ENCODE measurements at regions not wholly inside any gene's neighbourhood (a gene's known extent, or its start where the extent isn't known, plus 50 kb on each side); places are given as distances from the start of the nearest gene placed in this dataset.
"Not testable (repeated sequence)": the region's sequence is repeated elsewhere in the genome, so short reads cannot be mapped to it uniquely, and the experiment has no call there.

DNA sequence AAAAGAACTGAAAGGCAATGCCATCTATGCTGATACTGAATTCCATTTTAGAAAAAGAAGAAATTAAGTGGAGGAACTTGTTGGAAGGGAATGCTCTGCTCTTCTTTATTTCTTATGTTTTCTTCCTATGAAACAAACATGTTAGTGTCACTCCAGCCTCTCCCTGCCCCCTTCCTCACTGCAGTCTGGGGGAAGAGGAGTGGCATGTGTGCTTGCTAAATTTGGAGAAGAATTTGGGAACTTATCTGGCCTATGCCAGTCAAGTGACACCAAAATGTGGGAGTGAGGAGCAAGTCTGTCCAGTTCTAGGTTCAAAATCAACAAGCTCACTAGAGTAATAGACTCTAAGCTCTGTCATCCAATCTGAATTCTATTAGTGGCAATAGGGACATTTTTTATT is 214.6 kb downstream of the RBM26 start:
- intact Hi-C loops (cut with micrococcal nuclease), result loop anchor here (5.0 to 10.0 kb wide), 3 partner anchors 263 to 534 kb away; partner anchors contain the start of gene OBI1

DNA sequence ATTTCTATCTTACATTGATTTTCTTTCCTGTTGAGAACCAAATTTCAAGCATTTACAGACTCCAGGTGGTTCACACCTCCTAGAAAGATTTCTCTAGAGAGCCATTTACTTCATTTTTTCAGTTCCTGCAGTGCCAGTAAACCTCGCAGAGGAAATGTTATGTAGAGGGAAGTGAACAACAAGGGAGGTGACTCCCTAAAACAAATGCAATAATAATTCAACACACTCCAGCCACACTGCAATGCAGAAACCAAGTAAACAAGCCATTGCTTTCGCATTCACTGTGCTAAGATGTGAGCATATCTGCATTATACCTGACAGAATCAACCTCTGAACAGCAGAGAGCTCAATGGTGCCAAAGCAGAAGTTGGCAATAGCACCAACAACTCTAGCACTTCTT is 215.1 kb downstream of the RBM26 start:
- intact Hi-C loops (cut with micrococcal nuclease), result loop anchor here (5.0 to 10.0 kb wide), 3 partner anchors 264 to 534 kb away; partner anchors contain the start of gene OBI1

DNA sequence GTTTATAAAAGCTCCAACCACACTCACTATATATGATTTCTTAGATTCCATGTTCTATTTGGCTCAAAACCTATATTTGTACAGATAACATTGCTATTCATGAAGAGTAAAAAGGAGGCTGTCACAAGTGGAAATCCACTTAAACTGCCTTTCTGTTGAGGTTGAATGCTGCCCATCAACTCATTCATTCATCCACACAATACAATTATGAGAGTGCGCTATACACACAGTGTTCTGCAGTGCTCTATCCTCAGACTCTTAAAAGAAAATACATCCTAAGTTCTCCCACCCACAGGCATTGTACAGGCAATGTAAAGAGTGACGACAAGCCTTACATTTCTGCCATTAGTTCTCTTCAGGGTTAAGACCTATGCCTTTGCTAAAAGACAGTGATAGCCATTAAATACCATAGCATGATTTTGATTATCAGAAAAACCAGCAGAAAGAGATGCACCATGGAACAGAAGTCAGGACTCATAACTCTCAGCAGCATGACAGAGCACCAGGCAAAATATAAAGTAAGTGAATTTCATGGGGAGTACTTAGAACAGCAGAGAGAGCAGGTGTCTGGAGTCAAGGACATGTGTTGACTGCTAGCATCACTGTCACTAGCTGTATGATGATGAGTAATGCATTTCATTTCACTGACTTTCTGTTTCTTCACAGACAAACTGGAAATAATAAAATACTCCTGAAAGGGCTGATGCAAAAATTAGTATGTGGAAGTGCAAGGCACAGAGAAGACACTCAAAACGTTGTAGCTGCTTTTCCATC is 218.0 kb downstream of the RBM26 start:
- intact Hi-C loops (cut with micrococcal nuclease), result no loop called here

DNA sequence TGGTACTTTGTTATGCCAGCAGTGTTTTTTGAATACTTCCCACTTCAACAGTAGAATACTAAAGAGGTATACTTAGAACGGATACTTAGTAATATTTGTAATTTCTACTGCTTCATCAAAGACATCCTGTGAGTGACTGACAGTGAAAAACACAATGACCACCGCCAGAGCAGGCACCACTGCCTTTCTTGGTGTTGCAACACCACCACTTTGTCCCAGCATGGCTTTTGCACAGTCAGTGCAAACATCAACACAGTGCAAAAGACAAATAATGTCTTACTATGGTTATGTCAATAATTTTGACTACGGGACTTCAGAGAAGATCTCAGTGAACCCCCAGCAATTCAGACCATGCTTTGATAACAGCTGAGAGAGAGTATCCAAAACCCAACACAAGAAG is 220.5 kb downstream of the RBM26 start:
- intact Hi-C loops (cut with micrococcal nuclease), result no loop called here

DNA sequence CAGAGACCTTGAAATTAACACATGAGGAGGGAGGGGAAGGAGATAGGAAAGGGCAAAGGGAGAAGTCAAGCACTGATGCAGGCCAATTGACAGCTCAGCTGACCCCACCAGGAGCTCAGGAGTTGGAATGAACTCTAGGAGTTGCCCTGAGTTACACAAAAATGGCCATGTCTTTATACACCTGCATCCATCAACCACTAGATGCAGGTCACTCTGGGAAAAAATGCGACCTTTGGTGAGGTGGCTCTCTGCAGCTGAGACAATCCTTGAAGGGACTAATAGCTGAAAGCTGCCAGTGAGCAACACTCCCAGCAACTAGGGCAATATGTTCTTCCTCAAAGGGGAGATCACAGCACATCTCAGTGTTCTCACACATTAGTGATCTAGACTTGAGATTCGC is 222.8 kb downstream of the RBM26 start:
- intact Hi-C loops (cut with micrococcal nuclease), result no loop called here

DNA sequence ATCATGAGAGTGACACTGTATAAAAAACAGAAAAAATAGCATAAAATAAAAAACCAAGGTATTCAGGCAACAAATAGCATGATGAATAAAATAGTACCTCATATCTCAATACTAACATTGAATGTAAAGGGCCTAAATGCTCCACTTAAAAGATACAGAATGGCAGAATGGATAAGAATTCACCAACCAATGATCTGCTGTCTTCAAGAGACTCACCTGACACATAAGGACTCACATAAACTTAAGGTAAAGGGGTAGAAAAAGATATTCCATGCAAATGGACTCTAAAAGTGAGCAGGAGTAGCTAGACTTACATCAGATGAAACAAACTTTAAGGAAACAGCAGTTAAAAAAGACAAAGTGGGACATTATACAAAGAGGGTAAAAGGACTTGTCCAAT is 232.4 kb downstream of the RBM26 start:
- intact Hi-C loops (cut with micrococcal nuclease), result not testable (repeated sequence)

DNA sequence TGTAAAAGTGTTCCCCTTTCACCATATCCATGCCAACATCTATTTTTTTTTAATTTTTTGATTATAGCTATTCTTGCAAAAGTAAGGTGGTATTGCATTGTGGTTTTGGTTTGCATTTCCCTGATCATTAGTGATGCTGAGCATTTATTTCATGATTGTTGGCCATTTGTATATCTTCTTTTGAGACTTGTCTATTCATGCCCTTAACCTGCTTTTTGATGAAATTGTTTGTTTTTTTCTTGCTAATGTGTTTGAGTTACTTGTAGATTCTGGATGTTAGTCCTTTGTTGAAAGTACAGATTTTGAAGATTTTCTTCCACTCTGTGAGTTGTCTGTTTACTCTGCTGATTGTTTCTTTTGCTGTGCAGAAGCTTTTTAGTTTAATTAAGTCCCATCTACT is 233.1 kb downstream of the RBM26 start:
- intact Hi-C loops (cut with micrococcal nuclease), result not testable (repeated sequence)

DNA sequence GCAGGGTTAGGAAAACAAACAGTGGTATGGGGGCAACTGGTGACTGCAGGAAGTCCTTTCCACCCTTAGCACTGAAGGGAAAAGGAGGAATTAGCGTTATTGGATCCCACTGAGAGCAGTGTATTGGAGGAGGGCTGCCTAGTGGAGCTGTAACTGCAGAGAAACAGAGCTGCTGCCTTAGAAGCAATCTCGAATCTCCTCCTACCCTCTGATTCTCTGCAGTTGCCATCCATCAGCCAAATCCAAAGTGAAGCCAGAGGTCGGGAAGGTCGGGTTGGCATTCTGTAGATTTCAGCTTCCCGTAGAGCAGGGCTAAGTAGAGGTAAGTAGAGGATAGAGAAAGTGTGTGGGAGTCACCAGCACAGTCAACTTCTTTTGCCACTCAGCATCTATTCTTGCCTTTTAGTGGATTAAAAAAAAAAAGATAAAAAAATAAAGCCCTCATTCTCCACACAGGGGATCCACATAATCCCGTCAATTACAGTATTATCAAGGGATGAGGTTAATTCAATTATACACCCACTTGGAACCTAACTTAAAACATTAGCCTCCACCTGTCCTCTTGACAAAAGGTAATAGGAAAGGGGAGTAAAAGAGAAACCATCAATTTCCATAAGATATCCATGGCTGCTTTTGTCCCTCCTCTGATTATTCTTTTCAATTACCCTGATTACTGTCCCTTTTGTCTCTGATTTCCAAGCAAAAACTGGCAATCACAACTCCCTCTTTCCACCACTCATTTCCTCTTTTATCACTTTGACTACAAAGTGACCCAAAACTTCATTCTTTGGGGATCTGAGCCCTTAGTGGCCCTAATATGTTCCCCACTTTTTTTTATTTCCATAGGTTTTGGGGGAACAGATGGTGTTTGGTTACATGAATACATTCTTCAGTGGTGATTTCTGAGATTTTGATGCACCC is 234.7 kb downstream of the RBM26 start:
- intact Hi-C loops (cut with micrococcal nuclease), result no loop called here

DNA sequence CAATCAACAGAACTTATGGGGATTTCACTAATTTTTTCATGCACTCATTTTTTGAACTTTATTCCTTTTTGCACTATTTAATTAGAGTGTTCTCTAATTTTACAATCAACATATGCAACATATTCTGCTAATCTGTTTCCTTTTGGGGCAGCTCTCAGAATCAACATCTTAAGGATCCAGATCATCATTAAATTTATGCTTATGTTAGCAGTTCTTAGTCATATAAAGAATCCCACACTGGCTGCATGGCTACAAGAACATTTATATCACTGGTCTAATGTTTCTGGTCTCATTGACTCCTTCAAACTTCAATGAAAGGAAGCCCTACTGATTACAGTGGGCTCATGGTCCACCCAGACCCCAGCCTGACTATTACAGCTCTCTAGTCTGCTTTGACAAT is 245.2 kb downstream of the RBM26 start:
- intact Hi-C loops (cut with micrococcal nuclease), result no loop called here

DNA sequence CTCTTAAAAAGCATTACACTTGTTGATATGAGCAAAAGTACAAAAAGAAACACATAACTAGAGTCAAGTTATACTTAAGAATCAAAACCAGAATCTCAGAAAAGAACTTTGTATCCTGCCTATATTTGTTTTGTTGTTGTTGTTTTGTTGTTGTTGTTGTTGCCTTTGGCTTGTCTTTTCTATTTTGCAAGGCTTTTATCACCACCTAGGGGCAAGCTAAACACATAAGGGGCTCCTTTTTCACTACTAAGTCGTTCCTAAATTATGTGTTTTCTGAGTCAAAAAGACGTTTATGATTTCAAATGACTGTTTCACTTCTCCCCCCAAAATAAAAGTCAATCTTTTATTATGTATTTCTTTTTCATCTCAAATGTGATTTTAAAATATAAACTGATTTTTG is 250.2 kb downstream of the RBM26 start:
- intact Hi-C loops (cut with micrococcal nuclease), result no loop called here

DNA sequence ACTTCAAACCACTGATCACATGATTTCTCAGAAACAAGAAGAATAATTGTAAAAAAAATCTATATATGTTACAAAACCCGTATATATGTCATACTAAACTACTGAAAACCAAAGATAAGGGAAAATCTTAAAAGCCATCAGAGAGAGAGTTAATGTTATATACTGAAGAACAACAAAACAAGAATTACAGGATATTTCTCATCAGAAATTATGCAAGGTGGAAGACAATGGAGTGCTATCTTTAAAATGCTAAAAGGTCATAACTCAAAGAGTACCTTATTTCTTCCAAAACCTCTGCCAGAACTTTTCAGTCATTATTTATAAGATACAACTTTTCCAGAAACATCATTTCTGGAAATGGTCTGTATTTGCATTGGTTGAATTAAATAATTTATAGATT is 256.8 kb downstream of the RBM26 start:
- intact Hi-C loops (cut with micrococcal nuclease), result no loop called here

DNA sequence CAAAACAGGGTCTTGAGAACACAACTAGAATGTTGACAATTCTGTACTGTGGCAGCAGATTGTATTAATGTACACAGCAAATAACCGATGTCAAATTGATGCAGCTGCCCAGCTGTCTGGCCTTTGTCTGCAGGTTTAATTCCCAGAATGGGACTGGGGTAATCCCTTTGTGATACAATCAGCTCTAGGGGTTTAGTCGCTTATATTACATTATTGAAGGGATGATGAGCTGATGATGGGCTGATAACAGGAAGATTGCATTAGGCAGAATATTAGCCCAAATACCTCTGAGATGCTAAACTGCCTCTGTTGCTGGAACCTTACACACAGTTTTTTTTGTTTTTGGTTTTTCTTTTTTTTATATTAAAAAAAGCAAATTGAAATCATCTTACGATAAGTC is 265.0 kb downstream of the RBM26 start:
- intact Hi-C loops (cut with micrococcal nuclease), result no loop called here

DNA sequence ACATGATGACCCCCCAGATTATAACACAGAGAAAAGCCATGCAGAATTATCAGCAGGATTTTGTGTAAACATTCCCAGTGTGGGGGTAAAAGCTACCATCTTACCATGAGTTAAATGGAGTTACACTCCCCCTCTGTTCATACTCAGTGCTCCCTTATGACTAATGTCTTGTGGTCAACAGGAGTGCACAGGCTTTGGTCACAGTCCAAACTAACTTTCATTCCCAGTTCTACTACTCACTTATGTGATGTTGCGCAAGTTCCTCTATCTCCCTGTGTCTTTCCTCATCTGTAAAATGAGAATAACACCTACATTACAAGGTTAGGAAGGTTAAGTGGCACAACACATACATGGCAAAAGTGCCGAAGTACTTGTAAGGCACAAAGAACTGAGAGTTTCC is 277.9 kb downstream of the RBM26 start:
- intact Hi-C loops (cut with micrococcal nuclease), result no loop called here

DNA sequence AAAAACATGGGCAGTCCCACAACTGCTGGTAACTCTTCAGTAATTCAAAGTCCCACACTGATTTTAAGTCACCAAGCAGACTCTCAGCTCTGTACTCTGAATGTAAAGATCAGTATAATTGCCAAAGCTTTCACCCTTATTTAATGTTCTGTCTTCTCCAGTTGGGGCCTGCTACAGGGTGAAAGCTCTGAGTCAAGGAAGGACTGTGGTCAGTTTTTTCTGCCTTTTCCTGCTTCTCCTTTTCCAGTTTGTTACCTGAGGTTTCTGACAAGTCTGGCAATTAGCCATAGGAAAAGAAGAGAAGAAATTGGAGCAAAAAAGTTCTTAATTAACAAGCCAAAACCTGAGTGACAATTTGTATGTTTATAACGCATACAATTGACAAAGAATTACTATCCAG is 279.3 kb downstream of the RBM26 start:
- intact Hi-C loops (cut with micrococcal nuclease), result no loop called here

DNA sequence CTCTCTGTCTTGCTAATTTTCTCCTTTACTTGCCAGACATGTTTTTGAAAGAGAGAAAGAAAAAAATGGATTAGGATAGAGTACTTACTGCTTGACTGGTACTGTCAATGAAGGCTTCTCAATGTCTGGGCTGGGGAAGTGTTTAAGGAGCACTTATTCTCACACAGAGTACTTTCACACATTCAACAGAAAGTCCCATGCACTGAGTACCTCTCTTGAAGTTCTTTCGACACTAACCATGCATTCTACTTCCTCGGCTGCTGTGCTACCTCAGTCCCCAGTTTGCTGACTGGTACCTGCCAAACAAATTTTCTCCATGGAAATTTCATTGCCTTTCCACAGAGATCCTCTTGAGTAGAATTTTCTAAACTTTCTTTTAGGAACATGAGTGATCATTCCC is 281.9 kb downstream of the RBM26 start:
- intact Hi-C loops (cut with micrococcal nuclease), result no loop called here

DNA sequence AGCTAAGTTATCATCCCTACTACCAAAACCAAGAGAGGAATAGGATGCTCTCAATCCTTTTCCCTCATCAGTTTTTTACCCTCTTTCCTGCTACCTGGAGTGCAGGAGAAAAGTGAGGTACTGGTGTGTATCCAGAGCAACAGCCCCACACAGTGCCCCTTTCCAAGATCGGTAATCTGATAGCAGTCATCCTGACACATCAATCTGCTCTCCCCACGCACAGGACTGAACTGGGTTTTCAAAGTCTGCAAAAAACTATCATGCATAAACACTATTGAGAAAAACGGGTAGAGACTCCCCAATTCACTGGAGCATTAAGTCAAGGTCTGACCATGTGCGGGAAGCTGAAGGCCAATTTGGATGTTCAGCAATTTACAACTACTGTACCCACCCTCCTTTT is 284.8 kb downstream of the RBM26 start:
- intact Hi-C loops (cut with micrococcal nuclease), result no loop called here

DNA sequence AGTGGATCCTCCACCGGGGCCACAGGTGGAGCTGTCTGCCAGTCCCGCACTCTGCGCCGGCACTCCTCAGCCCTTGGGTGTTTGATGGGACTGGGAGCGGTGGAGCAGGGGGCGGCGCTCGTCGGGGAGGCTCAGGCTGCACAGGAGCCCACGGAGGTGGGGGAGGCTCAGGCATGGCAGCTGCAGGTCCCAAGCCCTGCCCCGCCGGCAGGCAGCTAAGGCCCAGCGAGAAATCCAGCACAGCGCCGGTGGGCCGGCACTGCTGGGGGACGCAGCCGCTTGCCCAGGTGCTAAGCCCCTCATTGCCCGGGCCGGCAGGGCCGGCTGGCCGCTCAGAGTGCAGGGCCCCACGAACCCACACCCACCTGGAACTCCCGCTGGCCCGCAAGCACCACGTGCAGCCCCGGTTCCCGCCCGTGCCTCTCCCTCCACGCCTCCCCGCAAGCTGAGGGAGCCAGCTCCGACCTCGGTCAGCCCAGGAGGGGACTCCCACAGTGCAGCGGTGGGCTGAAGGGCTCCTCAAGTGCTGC is 286.4 kb downstream of the RBM26 start:
- intact Hi-C loops (cut with micrococcal nuclease), result no loop called here

DNA sequence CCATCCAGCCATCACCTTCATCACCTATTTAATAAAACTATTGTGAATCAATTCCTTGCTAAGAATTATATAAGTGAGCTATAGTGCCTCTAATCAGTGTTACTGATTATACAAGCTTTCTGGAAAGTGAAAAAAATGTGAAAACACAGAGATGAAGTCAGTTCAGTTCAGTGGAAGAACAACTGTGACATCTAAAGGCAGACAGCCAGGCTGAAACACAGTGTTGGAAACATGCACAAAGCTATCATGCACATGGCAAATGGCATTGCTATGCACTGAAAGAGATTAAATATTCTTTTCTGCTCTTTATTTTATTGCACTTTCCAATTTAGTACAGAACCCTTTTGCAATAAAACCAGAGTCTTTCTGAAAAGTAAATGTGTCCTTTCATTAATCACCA is 294.0 kb downstream of the RBM26 start:
- intact Hi-C loops (cut with micrococcal nuclease), result no loop called here

DNA sequence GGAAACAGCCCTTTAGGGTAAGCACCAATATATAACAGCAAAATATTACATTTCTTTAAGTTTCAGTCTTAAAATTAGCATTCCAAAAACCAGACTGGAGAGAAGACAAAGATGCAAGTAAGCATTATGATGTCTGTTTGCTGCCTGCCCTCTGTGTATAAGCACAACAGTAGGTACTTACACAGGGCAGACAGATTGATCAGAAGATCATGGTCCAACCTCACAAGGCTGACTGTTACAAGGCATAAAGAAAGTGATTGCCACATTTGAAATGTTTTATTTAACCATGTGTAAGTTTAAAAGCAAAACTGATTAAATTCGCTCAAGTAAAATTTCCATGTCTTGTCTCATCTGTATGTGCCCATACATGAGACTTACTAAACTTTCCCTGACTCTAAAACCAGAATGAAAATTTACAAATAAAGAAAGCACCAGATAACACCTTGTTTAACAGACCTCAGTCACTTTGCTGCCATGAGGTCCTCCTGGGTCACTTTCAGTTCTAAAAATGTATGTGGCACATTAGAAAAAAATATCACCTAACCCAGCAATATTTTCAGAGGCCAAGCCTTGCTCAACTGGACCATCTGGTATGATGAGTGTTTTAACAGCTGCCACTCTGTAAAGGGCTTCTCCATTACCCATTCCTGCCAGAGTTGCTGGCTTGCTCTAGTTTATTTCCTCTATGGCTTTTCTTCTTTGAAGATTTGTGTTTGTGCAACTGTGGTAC is 297.0 kb downstream of the RBM26 start:
- intact Hi-C loops (cut with micrococcal nuclease), result no loop called here

DNA sequence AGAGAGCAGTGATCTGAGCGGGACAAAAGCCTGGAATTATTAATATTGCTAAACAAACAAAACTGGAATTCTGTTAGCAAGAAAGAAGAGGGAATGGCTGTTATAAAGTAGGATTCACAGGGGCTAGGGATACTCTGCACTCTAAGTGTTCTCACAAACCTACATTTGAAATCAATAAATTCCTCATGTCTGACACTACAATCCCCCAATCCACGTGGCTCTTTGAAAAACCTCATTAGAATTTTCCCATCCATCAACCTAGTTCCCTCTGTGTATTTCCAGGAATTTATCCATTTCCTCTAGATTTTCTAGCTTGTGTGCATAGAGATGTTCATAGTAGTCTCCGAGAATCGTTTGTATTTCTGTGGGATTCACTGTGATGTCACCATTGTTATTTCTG is 307.5 kb downstream of the RBM26 start:
- intact Hi-C loops (cut with micrococcal nuclease), result no loop called here

DNA sequence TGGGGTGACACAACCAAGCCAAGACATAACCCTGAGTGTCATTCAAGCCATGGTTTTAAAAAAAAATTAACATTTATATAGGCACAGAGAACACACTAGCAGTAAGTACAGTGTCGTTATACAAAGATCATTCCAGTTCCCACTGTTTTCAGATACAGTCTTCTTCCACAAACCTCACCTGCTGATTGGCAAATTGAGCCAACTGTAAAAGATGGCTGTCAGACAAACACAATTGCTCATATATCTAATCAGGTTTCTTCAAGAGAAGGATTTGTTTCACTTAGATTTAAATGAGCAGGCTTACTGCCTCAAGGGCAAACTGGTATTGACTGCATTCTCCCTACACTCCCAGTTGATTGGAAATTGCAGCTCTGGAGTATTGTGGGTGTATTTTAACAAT is 308.9 kb downstream of the RBM26 start:
- intact Hi-C loops (cut with micrococcal nuclease), result no loop called here

DNA sequence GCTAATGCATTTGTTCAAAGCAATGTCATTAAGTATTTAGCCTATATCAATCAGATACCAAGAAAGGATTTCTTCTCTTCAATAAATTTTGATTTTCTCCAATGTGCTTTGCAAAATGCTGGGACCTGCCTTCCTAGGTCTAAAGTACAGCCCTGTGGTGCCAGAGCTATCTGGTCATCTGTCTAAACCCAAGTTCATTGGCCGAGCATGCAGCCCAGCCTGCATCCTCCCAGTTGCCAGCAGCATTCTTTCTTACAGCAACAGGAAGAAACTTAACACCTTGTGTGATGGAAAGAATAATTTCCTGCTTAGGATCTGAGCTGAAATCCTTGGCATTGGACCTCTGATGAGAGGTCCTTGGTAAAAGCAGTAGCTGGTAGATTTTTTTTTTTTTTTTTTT is 310.0 kb downstream of the RBM26 start:
- intact Hi-C loops (cut with micrococcal nuclease), result no loop called here

All from T-helper 2 cell treated with Interferon-gamma antibody and Interleukin-4, amounts not matched to agents 100 ng/mL and 5 ng/mL, for 36 hours (primary cell).